CD4-positive, alpha-beta T cell treated with Interleukin-17A for 4 hours (primary cell): ENCODE measurements at regions not wholly inside any gene's neighbourhood (a gene's known extent, or its start where the extent isn't known, plus 50 kb on each side); places are given as distances from the start of the nearest gene placed in this dataset.
"Not testable (repeated sequence)": the region's sequence is repeated elsewhere in the genome, so short reads cannot be mapped to it uniquely, and the experiment has no call there.

Source experiments
- DNase-seq: peaks from one replicate; pipeline ENCODE4 v3.0.0-alpha.2; 2020; ENCODE audit warnings: mixed read lengths

GRCh38 chr13:86426437-86426836, 627.2 kb upstream of the SLITRK6 start:
- no peak for DNase-seq

- no peak for DNase-seq
Observed at GRCh38 chr13:86429756-86430155, 630.5 kb upstream of the SLITRK6 start.

GRCh38 chr13:86438034-86438433, 638.8 kb upstream of the SLITRK6 start:
- no peak for DNase-seq

GRCh38 chr13:86445206-86445605, 646.0 kb upstream of the SLITRK6 start:
- no peak for DNase-seq

- DNase-seq: no peak
Observed at GRCh38 chr13:86445672-86446071, 646.5 kb upstream of the SLITRK6 start.

- DNase-seq: no peak
Observed at GRCh38 chr13:86446311-86446710, 647.1 kb upstream of the SLITRK6 start.

GRCh38 chr13:86447479-86447878, 648.3 kb upstream of the SLITRK6 start:
- no peak for DNase-seq

GRCh38 chr13:86462011-86462410, 662.8 kb upstream of the SLITRK6 start:
- DNase-seq: no peak

GRCh38 chr13:86464193-86464592, 665.0 kb upstream of the SLITRK6 start:
- no peak for DNase-seq

GRCh38 chr13:86474971-86475370, 675.8 kb upstream of the SLITRK6 start:
- DNase-seq: no peak

- no peak for DNase-seq
Observed at GRCh38 chr13:86476656-86477055, 677.4 kb upstream of the SLITRK6 start.

- no peak for DNase-seq
Observed at GRCh38 chr13:86486582-86486981, 687.4 kb upstream of the SLITRK6 start.

- no peak for DNase-seq
Observed at GRCh38 chr13:86491121-86491520, 691.9 kb upstream of the SLITRK6 start.

GRCh38 chr13:86501931-86502330, 702.7 kb upstream of the SLITRK6 start:
- DNase-seq: not testable (repeated sequence)

GRCh38 chr13:86510792-86511191, 711.6 kb upstream of the SLITRK6 start:
- DNase-seq: no peak

- DNase-seq: no peak
Observed at GRCh38 chr13:86541461-86541860, 742.2 kb upstream of the SLITRK6 start.

GRCh38 chr13:86554066-86554465, 754.8 kb upstream of the SLITRK6 start:
- no peak for DNase-seq

- no peak for DNase-seq
Observed at GRCh38 chr13:86559901-86560300, 760.7 kb upstream of the SLITRK6 start.

- no peak for DNase-seq
Observed at GRCh38 chr13:86562866-86563265, 763.6 kb upstream of the SLITRK6 start.

- no peak for DNase-seq
Observed at GRCh38 chr13:86563308-86563707, 764.1 kb upstream of the SLITRK6 start.

- no peak for DNase-seq
Observed at GRCh38 chr13:86567119-86567518, 767.9 kb upstream of the SLITRK6 start.

- DNase-seq: no peak
Observed at GRCh38 chr13:86569119-86569518, 769.9 kb upstream of the SLITRK6 start.

- DNase-seq: no peak
Observed at GRCh38 chr13:86569974-86570373, 770.8 kb upstream of the SLITRK6 start.

GRCh38 chr13:86572115-86572514, 772.9 kb upstream of the SLITRK6 start:
- no peak for DNase-seq

GRCh38 chr13:86579662-86580061, 780.4 kb upstream of the SLITRK6 start:
- DNase-seq: no peak

GRCh38 chr13:86581706-86582105, 782.5 kb upstream of the SLITRK6 start:
- DNase-seq: no peak
